Epithelial cell of esophagus (primary cell): ENCODE measurements at regions not wholly inside any gene's neighbourhood (a gene's known extent, or its start where the extent isn't known, plus 50 kb on each side); places are given as distances from the start of the nearest gene placed in this dataset.
"Not testable (repeated sequence)": the region's sequence is repeated elsewhere in the genome, so short reads cannot be mapped to it uniquely, and the experiment has no call there.

Experiments
- DNase-seq: peaks from one replicate; pipeline ENCODE4 v3.0.0; 2010; ENCODE audit warnings: low read depth
- H3K4me3 ChIP-seq: 2 replicates; pipeline ENCODE4 v1.5.1; 2011; ENCODE audit warnings: mild to moderate bottlenecking, low read length, control low read depth
- TF ChIP-seq, protein P1 (sequence below): IDR thresholded peaks from 2 replicates; pipeline ENCODE4 v1.5.1; 2011; ENCODE audit warnings: low read depth, mild to moderate bottlenecking, low read length, control low read depth, inconsistent platforms; ENCODE audit not compliant: insufficient read depth; ENCODE audit errors: missing control alignments

GRCh38 chr3:5974630-5975322, 787.3 kb downstream of the EDEM1 start:
- TF ChIP-seq, protein P1, sequence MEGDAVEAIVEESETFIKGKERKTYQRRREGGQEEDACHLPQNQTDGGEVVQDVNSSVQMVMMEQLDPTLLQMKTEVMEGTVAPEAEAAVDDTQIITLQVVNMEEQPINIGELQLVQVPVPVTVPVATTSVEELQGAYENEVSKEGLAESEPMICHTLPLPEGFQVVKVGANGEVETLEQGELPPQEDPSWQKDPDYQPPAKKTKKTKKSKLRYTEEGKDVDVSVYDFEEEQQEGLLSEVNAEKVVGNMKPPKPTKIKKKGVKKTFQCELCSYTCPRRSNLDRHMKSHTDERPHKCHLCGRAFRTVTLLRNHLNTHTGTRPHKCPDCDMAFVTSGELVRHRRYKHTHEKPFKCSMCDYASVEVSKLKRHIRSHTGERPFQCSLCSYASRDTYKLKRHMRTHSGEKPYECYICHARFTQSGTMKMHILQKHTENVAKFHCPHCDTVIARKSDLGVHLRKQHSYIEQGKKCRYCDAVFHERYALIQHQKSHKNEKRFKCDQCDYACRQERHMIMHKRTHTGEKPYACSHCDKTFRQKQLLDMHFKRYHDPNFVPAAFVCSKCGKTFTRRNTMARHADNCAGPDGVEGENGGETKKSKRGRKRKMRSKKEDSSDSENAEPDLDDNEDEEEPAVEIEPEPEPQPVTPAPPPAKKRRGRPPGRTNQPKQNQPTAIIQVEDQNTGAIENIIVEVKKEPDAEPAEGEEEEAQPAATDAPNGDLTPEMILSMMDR: no peak
- H3K4me3 ChIP-seq: no peak overlapping the region
- no peak for DNase-seq

GRCh38 chr3:5977331-5977730, 789.8 kb downstream of the EDEM1 start:
- no peak for DNase-seq
- TF ChIP-seq, protein P1: no peak

GRCh38 chr3:5980475-5980874, 793.0 kb downstream of the EDEM1 start:
- TF ChIP-seq, protein P1: no peak
- H3K4me3 ChIP-seq: no peak overlapping the region
- DNase-seq: no peak

More at GRCh38 chr3:5977331-5977730, 789.8 kb downstream of the EDEM1 start:
- no peak overlapping the region for H3K4me3 ChIP-seq

- H3K4me3 ChIP-seq: no peak overlapping the region
- TF ChIP-seq, protein P1: no peak
- DNase-seq: no peak
These were observed 807.1 kb downstream of the EDEM1 start for GRCh38 chr3:5994651-5995050.

DNA sequence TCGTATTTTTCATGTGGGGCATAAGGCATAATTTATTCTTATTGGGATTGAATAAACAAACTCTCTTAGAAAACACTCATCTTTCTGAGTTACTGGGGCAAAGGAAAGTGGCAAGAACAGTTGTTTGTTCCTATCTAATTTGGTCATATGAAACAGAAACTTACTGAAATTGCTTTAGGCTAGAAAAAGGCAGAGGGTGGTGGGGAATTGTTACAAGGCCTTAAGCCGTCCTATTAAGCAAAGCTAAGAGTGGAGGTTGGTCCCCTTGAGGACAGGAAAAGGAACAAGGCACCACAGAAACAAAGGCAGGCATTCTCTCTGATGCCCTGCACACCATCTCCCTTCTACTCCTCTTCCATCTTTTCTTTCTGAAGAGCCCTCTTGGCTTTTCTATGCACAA, 830.9 kb downstream of the EDEM1 start:
- TF ChIP-seq, protein P1: no peak

DNA sequence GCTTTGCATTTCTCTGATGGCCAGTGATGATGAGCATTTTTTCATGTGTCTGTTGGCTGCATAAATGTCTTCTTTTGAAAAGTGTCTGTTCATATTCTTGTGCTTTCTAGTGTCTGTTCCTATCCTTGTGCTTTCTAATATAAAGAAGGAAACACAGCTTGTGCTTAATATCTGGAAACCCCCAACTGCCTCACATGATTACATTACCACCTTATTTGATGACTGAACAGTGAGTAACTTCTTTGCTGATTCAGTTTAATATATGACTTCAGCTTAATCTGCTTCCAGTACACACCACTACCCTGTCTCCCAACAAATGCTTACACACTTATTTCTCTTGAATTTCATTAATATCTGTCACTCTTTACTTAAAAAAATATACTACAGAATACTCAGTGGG, 835.1 kb downstream of the EDEM1 start:
- no peak overlapping the region for H3K4me3 ChIP-seq
- TF ChIP-seq, protein P1: no peak
- DNase-seq: no peak

More for the DNA sequence above, 830.9 kb downstream of the EDEM1 start:
- H3K4me3 ChIP-seq: no peak overlapping the region
- no peak for DNase-seq

- TF ChIP-seq, protein P1: no peak
- DNase-seq: no peak
- H3K4me3 ChIP-seq: no peak overlapping the region
These were observed 835.9 kb upstream of the GRM7 start for GRCh38 chr3:6025032-6025431.

DNA sequence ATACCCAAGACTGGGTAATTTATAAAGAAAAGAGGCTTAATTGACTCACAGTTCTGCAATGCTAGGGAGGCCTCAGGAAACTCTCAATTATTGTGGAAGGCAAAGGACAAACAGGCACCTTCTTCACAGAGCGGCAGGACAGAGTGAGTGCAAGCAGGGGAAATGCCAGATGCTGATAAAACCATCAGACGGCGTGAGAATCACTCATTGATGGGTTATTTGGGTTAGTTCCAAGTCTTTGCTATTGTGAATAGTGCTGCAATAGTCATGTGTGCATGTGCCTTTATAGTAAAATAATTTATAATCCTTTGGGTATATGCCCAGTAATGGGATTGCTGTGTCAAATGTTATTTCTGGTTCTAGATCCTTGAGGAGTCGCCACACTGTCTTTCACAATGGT, 830.3 kb upstream of the GRM7 start:
- not testable (repeated sequence) for H3K4me3 ChIP-seq, DNase-seq
